ENCODE measurements at regions not wholly inside any gene's neighbourhood (a gene's known extent, or its start where the extent isn't known, plus 50 kb on each side); places are given as distances from the start of the nearest gene placed in this dataset.

GRCh38 chr11:129733384-129733783 lies 82.3 kb upstream of the TMEM45B start:
- dilution Hi-C loops (cut with HindIII; ENCODE audit: low sequenced_read_pairs, unreplicated experiment), result no loop called here
- in situ Hi-C loops (cut with MboI; ENCODE audit: low sequenced_read_pairs), result loop anchor here (25.0 kb wide), 1 partner anchor 621 kb away; no protein-coding TSS in a partner anchor
- Histone ChIP-seq H2AK9ac (replicated peaks; ENCODE audit: low read depth, low read length, poor library complexity) (no peak overlapping the region), H4K20me1 (ENCODE audit: insufficient read depth, low read length) (no peaks in the 10 kb centered on the region), H3K9ac (ENCODE audit: low read depth, low read length) (no peak overlapping the region), H3K27me3 (ENCODE audit: control insufficient read depth, insufficient read depth, low read length) (peaks cover 1% of the 10 kb centered on the region), H2BK5ac (ENCODE audit: low read depth, low read length, poor library complexity, severe bottlenecking) (no peak overlapping the region), H3K14ac (replicated peaks; ENCODE audit: low read depth, low read length) (no peak overlapping the region), H3K9me1 (ENCODE audit: insufficient read depth, low read length) (no peaks in the 10 kb centered on the region), H3K4ac (ENCODE audit: low read depth, low read length) (no peak overlapping the region), H2AK5ac (ENCODE audit: low read depth, low read length) (no peak overlapping the region), H3K79me1 (ENCODE audit: low read depth in 1 of 2, low read length in 2 of 2) (no peaks in the 10 kb centered on the region), H3K56ac (ENCODE audit: extremely low read depth, insufficient read depth, low read length) (no peak overlapping the region), H3K36me3 (ENCODE audit: control insufficient read depth, insufficient read depth, low read length) (no peaks in the 10 kb centered on the region), H4K8ac (ENCODE audit: low read depth in 2 of 2, low read length in 2 of 2) (no peak overlapping the region), H2AFZ (replicated peaks; ENCODE audit: low read length, poor library complexity) (no peak overlapping the region), H3K4me2 (ENCODE audit: low read depth, low read length) (no peak overlapping the region), H3K27ac (ENCODE audit: insufficient read depth, low read length) (no peak overlapping the region), H2BK15ac (ENCODE audit: low read depth, low read length) (no peak overlapping the region), H4K91ac (ENCODE audit: insufficient read depth, low read depth, low read length) (no peak overlapping the region), H3K18ac (ENCODE audit: low read depth, low read length) (no peak overlapping the region), H3K4me3 (ENCODE audit: insufficient read depth, low read depth, low read length) (no peak overlapping the region), H2BK20ac (ENCODE audit: low read depth, low read length) (no peak overlapping the region), H3K4me1 (ENCODE audit: control insufficient read depth, insufficient read depth, low read length) (no peaks in the 10 kb centered on the region), H4K5ac (ENCODE audit: low read depth, low read length) (no peak overlapping the region), H2BK120ac (ENCODE audit: low read depth, low read length) (no peak overlapping the region), H3K9me3 (ENCODE audit: control insufficient read depth, insufficient read depth, low read length) (no peaks in the 10 kb centered on the region), H3K23ac (ENCODE audit: low read depth, low read length) (no peak overlapping the region)
- 81% methylated on average over 5 of the region's 9 CpGs; no CpG with 5 or more reads in 1 of the 2 experiments for WGBS, 2 experiments (ENCODE audit: extremely low coverage in 2 of 2, insufficient read length in 1 of 2)
- DNase-seq (no peak), ATAC-seq (ENCODE audit: low read depth) (no peak)
- POLR2A ChIA-PET (ENCODE audit: unreplicated experiment), result no interaction called here
- CTCF ChIA-PET, result no interaction called here
- no peak for TF ChIP-seq POLR2A (IDR thresholded peaks at IDR 0.05; ENCODE audit: low read depth, low read length)
- no peak for TF ChIP-seq RFX5 (IDR thresholded peaks at IDR 0.05; ENCODE audit: low read depth, low read length)
- TF ChIP-seq SMC3 (IDR thresholded peaks at IDR 0.05; ENCODE audit: low read depth, low read length), result no peak
- no peak for TF ChIP-seq CEBPB (IDR thresholded peaks at IDR 0.05; ENCODE audit: low read depth, low read length)
- TF ChIP-seq MXI1 (IDR thresholded peaks at IDR 0.05; ENCODE audit: borderline replicate concordance, low read depth, low read length), result no peak
- TF ChIP-seq RCOR1 (IDR thresholded peaks at IDR 0.05; ENCODE audit: insufficient replicate concordance, low read length), result no peak
- TF ChIP-seq, protein P1, sequence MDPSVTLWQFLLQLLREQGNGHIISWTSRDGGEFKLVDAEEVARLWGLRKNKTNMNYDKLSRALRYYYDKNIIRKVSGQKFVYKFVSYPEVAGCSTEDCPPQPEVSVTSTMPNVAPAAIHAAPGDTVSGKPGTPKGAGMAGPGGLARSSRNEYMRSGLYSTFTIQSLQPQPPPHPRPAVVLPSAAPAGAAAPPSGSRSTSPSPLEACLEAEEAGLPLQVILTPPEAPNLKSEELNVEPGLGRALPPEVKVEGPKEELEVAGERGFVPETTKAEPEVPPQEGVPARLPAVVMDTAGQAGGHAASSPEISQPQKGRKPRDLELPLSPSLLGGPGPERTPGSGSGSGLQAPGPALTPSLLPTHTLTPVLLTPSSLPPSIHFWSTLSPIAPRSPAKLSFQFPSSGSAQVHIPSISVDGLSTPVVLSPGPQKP (IDR thresholded peaks at IDR 0.05; ENCODE audit: borderline replicate concordance, low read depth, low read length), result no peak
- no peak for TF ChIP-seq CHD1 (IDR thresholded peaks at IDR 0.05; ENCODE audit: low read depth, low read length)
- TF ChIP-seq MAFK (IDR thresholded peaks at IDR 0.05; ENCODE audit: low read depth, low read length), result no peak
- no TSS peak for BruUV-seq (replicated peaks)
- intact Hi-C loops (cut with micrococcal nuclease), result no loop called here

Measured in IMR-90 (cell line).